BE2C (cell line): ENCODE measurements at regions not wholly inside any gene's neighbourhood (a gene's known extent, or its start where the extent isn't known, plus 50 kb on each side); places are given as distances from the start of the nearest gene placed in this dataset.
A peak's percentile ranks its signal among the peaks of the same experiment; 100 is the strongest.

Source experiments
- DNase-seq: peaks from one replicate; pipeline ENCODE4 v3.0.0-alpha.2; 2020
- H3K27me3 ChIP-seq: fragments of 250-450 bp; sonication (Bioruptor Pico); 2 replicates; pipeline ENCODE4 v1.5.1; 2020; ENCODE audit warnings: mild to moderate bottlenecking
- H3K36me3 ChIP-seq: fragments of 250-450 bp; sonication (Bioruptor Pico); 2 replicates; pipeline ENCODE4 v1.5.1; 2020; ENCODE audit warnings: mild to moderate bottlenecking
- H3K4me1 ChIP-seq: fragments of 250-450 bp; sonication (Bioruptor Pico); 2 replicates; pipeline ENCODE4 v1.5.1; 2020
- H3K4me3 ChIP-seq: 2 replicates; pipeline ENCODE4 v1.5.1; 2011; ENCODE audit warnings: low read depth, low read length
- H3K9me3 ChIP-seq: fragments of 250-450 bp; sonication (Bioruptor Pico); 2 replicates; pipeline ENCODE4 v1.5.1; 2020
- TF ChIP-seq, protein P1 (sequence below): IDR thresholded peaks from 2 replicates; pipeline ENCODE4 v1.5.1; 2012; ENCODE audit warnings: mild to moderate bottlenecking, low read depth, low read length

DNA sequence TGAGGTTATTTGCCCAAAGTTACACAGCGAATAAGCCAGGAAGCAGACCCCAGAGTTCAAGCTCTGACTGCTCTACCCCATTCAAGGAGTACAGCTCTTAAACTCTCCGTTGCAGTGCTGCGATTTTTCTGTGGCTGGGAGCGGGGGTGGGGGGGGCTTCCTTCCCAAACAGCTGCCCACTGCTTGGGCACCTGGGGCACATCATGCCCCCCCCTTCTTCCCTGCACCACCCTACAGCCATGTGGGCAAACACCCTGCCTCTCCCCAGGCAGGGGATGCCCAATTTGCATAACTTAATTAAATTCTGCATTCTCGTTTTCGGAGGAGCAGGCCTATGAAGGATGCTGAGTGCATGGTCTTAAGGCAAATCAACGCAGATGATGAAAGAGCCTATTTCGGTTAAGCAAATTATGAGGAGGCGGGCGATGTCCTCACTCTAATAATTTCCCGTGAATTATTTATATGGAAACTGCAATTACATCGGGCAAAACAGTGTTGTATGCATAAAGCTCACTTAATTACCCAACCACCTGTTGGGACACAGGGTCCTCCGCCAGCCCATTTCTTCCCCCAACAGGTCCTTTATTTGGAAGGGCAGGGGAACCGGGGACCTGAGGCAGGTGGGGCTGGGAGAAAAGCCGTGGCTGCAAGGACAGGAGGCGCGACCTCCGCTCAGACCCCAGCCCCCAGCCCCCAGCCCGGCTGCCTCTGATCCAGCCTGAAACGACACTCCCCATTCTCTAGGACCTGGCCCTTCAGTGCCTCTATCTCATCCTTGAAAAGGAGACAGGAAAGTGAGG, 610.5 kb downstream of the BUD13 start:
- Histone ChIP-seq H3K4me1 (no peaks in the 10 kb centered on the region), H3K4me3 (no peak overlapping the region), H3K27me3 (no peaks in the 10 kb centered on the region), H3K36me3 (no peaks in the 10 kb centered on the region), H3K9me3 (no peaks in the 10 kb centered on the region)
- TF ChIP-seq, protein P1, sequence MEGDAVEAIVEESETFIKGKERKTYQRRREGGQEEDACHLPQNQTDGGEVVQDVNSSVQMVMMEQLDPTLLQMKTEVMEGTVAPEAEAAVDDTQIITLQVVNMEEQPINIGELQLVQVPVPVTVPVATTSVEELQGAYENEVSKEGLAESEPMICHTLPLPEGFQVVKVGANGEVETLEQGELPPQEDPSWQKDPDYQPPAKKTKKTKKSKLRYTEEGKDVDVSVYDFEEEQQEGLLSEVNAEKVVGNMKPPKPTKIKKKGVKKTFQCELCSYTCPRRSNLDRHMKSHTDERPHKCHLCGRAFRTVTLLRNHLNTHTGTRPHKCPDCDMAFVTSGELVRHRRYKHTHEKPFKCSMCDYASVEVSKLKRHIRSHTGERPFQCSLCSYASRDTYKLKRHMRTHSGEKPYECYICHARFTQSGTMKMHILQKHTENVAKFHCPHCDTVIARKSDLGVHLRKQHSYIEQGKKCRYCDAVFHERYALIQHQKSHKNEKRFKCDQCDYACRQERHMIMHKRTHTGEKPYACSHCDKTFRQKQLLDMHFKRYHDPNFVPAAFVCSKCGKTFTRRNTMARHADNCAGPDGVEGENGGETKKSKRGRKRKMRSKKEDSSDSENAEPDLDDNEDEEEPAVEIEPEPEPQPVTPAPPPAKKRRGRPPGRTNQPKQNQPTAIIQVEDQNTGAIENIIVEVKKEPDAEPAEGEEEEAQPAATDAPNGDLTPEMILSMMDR: no peak
- no peak for DNase-seq

DNA sequence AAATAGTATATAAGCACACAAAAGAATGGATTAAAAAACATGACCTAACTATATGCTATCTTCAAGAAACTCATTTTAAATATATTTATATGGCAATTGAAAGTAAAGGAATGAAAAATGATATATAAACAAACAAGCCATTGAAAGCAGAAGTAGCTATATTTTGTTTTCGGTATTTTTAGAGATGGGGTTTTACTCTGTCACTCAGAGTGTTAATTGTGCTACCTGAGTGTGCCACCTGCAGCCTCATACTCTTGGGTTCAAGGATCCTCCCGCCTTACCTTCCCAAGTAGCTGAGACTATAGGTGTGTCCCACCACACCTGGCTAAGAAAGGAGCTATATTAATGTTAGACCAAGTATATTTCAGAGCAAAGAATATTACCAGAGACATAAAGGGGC, 624.1 kb downstream of the BUD13 start:
- TF ChIP-seq, protein P1: no peak
- no peak for DNase-seq

DNA sequence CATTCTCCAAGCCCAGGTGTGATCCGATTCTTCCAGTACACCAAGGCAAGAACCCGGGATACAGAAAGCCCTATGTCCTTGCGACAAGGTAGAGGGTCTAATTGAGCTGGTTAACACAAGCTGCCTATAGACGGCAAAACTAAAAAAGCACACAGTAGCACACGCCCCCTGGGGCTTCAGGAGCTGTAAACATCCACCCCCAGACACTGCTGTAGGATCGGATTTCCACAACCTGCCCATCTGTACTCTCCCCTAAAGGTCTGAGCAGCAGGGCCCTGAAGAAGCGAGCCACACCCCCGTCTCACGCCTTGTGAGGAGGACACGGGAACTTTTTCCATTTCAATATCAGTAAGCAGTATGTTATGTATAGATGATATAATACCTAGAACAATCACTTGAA, 624.7 kb downstream of the BUD13 start:
- H3K4me1 ChIP-seq: no peaks in the 10 kb centered on the region
- H3K27me3 ChIP-seq: no peaks in the 10 kb centered on the region
- TF ChIP-seq, protein P1: no peak
- no peak for DNase-seq
- H3K4me3 ChIP-seq: no peak overlapping the region
- no peaks in the 10 kb centered on the region for H3K36me3 ChIP-seq
- no peaks in the 10 kb centered on the region for H3K9me3 ChIP-seq

More for the DNA sequence above, 624.1 kb downstream of the BUD13 start:
- Histone ChIP-seq H3K4me1 (no peaks in the 10 kb centered on the region), H3K27me3 (no peaks in the 10 kb centered on the region), H3K9me3 (no peaks in the 10 kb centered on the region), H3K36me3 (no peaks in the 10 kb centered on the region), H3K4me3 (no peak overlapping the region)

DNA sequence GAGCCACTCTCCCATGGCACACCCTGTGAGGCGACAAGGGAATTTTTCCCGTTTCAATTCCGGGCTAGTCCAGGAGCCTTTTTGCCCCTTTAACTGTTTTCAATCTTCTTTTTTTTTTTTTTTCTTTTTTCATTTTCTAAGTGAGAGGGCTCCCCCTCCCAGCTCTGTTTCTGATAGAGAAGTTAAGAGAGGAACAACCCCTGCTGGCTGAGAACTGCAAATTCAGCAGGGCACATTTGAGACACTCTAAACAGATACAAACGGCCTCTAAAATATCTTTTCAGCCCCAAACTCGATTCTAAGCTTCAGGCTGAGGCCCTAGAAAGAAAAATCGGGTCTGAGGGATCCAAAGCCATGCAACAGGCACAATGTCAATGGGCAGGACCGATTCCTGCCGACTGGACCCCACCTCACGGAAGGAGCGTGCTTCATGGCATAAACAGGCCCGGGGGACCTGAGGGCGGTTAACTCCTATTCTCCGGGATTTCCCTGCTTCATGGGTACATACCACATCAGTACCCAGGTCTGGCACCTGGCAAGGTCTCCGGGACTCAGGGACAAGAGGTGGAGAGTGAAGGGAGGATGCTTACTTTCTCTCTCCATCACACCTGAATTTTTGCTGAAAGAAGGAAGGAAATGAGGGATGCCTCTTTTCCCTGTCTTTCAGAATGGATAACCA, 627.5 kb downstream of the BUD13 start:
- Histone ChIP-seq H3K27me3 (no peaks in the 10 kb centered on the region), H3K36me3 (no peaks in the 10 kb centered on the region), H3K4me3 (no peak overlapping the region), H3K9me3 (no peaks in the 10 kb centered on the region), H3K4me1 (no peaks in the 10 kb centered on the region)
- TF ChIP-seq, protein P1: peak; percentile 36
- DNase-seq: no peak

DNA sequence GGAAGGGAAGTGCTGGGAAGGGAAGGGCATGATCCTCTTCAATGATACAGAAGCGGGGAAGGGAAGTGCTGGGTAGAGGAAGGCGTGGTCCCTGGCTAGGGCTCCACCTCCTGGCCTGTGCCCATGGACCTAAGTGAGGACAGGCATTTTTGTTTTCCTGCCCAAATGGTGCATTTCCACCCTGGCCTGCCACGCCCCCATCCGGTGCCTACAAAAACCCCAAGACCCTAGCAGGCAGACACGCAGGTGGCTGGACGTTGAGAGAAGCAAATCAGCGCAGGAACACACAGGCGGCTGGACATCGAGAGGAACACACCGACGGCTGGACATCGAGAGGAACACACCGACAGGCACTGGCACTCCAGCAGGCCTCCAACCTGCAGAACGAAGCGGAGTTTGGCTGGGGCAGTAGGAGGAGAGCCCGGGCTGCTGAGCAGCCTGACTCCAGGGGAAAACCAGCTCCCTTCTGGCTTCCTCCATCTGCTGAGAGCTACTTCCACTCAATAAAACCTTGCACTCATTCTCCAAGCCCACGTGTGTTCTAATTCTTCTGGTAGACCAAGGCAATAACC, 628.3 kb downstream of the BUD13 start:
- H3K9me3 ChIP-seq: no peaks in the 10 kb centered on the region
- no peaks in the 10 kb centered on the region for H3K27me3 ChIP-seq
- H3K4me1 ChIP-seq: no peaks in the 10 kb centered on the region; the same call in 1 of the 2 replicates
- no peak overlapping the region for H3K4me3 ChIP-seq
- TF ChIP-seq, protein P1: no peak
- DNase-seq: no peak
- no peaks in the 10 kb centered on the region for H3K36me3 ChIP-seq
